NB4 (cell line): ENCODE measurements at regions not wholly inside any gene's neighbourhood (a gene's known extent, or its start where the extent isn't known, plus 50 kb on each side); places are given as distances from the start of the nearest gene placed in this dataset.

Experiments used
- DNase-seq: peaks from one replicate; pipeline ENCODE4 v3.0.0; 2010; ENCODE audit warnings: low read depth
- H3K4me3 ChIP-seq: one replicate; pipeline ENCODE4 v1.5.1; 2011; ENCODE audit warnings: mild to moderate bottlenecking, low read depth, low read length, moderate library complexity
- MYC ChIP-seq: IDR thresholded peaks from 2 replicates; pipeline ENCODE4 v1.6.1; 2011; ENCODE audit warnings: low read depth, low read length
- POLR2A ChIP-seq: IDR thresholded peaks from 2 replicates; pipeline ENCODE4 v1.6.1; 2011; ENCODE audit warnings: mild to moderate bottlenecking; ENCODE audit not compliant: insufficient read length; ENCODE audit errors: extremely low read depth
- TF ChIP-seq, protein P1 (sequence below): IDR thresholded peaks from 2 replicates; pipeline ENCODE4 v1.6.1; 2011; ENCODE audit warnings: low read depth, low read length
- TF ChIP-seq, protein P2 (sequence below): IDR thresholded peaks from one replicate; pipeline ENCODE4 v1.5.1; 2012; ENCODE audit warnings: low read depth, low read length

DNA sequence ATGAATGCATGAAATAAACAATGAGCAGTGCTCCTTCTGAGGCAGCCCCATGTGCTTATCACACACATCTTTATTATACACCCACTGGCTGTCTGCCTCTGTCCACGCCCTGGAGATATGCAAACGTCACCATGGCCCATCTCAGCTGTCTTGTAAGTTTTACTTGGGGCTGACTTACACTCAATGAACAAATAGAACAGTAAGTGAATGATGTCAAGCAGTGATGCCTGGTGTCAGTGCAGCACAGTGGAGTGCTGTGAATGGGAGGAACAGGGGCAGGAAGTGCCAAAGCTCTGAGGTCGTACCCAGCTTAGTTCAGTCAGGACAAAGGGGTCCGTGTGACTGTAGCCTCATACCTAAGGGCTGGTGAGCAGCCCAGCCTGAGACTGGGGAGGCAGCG is 659.5 kb upstream of the HS6ST1 start:
- no peak overlapping the region for H3K4me3 ChIP-seq
- DNase-seq: no peak
- TF ChIP-seq POLR2A: no peak
- TF ChIP-seq, protein P1, sequence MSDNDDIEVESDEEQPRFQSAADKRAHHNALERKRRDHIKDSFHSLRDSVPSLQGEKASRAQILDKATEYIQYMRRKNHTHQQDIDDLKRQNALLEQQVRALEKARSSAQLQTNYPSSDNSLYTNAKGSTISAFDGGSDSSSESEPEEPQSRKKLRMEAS: no peak
- no peak for TF ChIP-seq MYC
- TF ChIP-seq, protein P2, sequence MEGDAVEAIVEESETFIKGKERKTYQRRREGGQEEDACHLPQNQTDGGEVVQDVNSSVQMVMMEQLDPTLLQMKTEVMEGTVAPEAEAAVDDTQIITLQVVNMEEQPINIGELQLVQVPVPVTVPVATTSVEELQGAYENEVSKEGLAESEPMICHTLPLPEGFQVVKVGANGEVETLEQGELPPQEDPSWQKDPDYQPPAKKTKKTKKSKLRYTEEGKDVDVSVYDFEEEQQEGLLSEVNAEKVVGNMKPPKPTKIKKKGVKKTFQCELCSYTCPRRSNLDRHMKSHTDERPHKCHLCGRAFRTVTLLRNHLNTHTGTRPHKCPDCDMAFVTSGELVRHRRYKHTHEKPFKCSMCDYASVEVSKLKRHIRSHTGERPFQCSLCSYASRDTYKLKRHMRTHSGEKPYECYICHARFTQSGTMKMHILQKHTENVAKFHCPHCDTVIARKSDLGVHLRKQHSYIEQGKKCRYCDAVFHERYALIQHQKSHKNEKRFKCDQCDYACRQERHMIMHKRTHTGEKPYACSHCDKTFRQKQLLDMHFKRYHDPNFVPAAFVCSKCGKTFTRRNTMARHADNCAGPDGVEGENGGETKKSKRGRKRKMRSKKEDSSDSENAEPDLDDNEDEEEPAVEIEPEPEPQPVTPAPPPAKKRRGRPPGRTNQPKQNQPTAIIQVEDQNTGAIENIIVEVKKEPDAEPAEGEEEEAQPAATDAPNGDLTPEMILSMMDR: no peak

DNA sequence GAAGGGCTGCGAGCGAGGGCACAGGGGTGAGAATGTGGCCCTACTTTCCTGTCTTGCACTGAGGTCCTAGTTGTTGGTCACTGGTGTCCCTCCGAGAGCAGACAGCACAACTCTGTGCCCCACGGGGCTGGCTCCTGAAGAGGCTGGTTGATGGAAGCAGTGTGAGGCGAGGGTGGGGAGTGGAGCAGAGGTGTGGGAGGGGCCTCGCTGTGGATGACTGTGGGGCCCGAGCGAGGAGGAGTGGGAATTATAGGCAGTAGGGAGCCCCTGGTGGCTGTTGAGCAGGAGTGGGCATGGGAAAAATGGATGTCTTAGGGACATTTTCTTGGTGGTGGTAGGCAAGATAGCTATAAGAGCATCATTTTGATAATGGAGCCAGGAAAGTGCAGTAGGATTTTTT is 660.5 kb upstream of the HS6ST1 start:
- TF ChIP-seq POLR2A: no peak
- TF ChIP-seq, protein P2: peak; percentile 9
- DNase-seq: no peak
- no peak overlapping the region for H3K4me3 ChIP-seq

DNA sequence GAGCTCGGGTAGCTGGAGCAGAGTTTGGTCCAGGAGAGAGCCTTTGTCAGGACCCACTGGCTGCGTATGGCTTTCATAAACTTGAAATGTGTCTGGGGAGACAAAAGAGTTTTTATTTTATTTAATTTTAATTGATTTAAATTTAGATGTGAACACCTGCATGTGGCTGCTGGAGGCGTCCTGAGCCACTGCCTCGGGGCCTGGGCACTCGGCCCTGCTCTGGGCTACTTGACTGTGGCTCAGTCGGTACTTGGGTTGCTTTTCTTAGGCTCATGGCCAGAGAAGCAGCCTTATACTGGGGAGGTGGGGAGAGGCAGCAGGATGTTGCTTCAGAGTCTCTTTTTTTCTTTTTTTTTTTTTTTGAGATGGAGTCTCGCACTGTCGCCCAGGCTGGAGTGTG is 661.8 kb upstream of the HS6ST1 start:
- DNase-seq: no peak
- TF ChIP-seq, protein P2: no peak
- no peak for TF ChIP-seq MYC
- TF ChIP-seq, protein P1: no peak
- TF ChIP-seq POLR2A: no peak
- no peak overlapping the region for H3K4me3 ChIP-seq

DNA sequence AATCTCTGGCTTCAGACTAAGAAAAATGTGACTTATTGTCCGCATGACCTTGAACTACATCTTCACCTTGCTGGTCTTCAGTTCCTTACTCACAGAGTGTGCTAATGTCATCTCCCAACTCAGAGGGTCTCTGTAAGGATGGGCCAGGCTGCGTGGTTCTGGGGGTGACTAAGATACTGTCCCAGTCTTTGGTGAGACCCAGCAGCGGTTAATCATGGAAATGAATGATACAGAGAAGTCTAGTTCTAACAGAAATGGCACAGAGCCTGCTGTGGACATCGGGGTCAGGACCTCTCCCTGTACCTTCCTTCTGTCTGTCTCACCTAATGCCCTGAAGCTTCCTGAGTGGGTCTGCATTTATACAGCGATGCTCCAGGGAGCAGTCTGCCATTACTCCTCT is 662.7 kb upstream of the HS6ST1 start:
- no peak for DNase-seq
- TF ChIP-seq POLR2A: no peak
- TF ChIP-seq, protein P2: no peak
- TF ChIP-seq, protein P1: no peak
- no peak for TF ChIP-seq MYC
- no peak overlapping the region for H3K4me3 ChIP-seq

DNA sequence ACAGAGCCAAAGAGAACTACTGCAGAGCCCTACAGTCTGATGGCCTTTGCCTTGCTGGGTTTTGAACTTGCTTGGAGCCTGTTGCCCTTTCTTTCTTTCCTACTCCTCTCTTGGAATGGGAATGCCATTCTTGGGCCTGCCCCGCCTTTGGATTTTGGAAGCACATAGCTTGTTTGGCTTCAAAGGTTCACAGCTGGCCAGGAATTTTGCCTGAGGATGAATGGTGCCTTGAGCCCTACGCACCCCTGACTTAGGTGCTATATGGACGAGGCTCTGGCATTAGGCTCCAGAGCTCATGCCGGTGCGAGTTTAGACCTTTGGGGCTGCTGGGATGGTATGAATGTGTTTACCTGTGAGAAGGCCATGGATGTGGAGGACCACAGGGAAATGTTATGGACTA is 663.3 kb upstream of the HS6ST1 start:
- TF ChIP-seq MYC (no peak), POLR2A (no peak)
- TF ChIP-seq, protein P1: no peak
- TF ChIP-seq, protein P2: no peak
- no peak for DNase-seq
- no peak overlapping the region for H3K4me3 ChIP-seq

DNA sequence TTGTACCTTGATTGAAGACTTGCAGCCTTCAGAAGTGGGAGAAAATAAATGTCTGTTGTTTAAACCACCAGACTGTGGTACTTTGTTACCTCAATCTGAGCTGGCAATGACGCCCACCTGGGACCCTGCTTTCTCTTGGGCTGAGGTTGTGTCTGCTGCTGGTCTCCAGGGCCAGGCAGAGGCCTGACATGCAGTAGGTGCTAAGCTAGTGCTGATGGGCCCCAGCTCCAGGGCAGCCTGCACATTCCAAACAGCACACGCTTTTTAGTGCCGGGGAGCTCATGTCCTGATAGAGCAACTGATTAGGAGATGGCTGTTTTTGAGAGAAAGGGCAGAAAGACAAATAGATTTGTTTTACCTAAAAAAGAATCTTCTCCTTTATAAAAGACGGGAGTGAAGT is 664.0 kb upstream of the HS6ST1 start:
- DNase-seq: no peak
- TF ChIP-seq MYC: no peak
- TF ChIP-seq, protein P2: no peak
- TF ChIP-seq, protein P1: no peak
- TF ChIP-seq POLR2A: no peak
- H3K4me3 ChIP-seq: no peak overlapping the region
